Adrenal gland (tissue), 5 donors: ENCODE measurements at regions not wholly inside any gene's neighbourhood (a gene's known extent, or its start where the extent isn't known, plus 50 kb on each side); places are given as distances from the start of the nearest gene placed in this dataset.

Source experiments
- CTCF ChIP-seq, 6 experiments: fragments of 450-650 bp in 4 of 6; fragments of 200-600 bp in 2 of 6; sonication (generic) in 1 of 6; IDR thresholded peaks; 1 replicate in 5 of 6; 2 replicates in 1 of 6; pipeline versions ENCODE4 v1.5.1 to v1.8.0; 2016 to 2021; ENCODE audit warnings: antibody characterized with exemption in 6 of 6, mild to moderate bottlenecking in 2 of 6, moderate library complexity in 1 of 6
- POLR2A ChIP-seq, 2 donors: fragments of 450-650 bp; IDR thresholded peaks; one replicate each; pipeline ENCODE4 v1.6.1; 2017; ENCODE audit warnings: antibody characterized with exemption in 2 of 2, mild to moderate bottlenecking in 2 of 2, moderate library complexity in 1 of 2
- donor health status: DM: no; HTN: no; CAD: no.

- TF ChIP-seq CTCF (IDR thresholded peaks at IDR 0.05), result no peak
- no peak for TF ChIP-seq POLR2A (IDR thresholded peaks at IDR 0.05)
These were observed 345.2 kb upstream of the GRID2 start for GRCh38 chr4:91958596-91958995.
